ENCODE measurements at regions not wholly inside any gene's neighbourhood (a gene's known extent, or its start where the extent isn't known, plus 50 kb on each side); places are given as distances from the start of the nearest gene placed in this dataset.

DNA sequence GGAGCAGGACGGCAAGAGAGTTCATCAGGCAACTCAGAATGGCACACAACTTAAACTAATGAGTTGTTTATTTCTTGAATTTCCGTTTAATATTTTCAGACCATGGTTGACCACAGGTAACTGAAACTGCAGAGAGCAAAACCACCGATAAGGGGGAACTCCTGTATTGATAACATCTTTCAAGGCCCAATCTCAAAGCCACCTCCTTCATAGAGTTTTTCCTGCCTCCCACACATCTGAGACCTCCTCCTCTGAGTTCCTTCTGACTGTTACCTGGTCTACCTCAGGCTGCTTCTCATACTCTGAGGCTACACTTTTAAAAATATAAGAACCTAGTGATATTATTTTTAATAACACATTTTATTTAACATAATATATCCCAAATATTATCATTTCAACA is 341.5 kb upstream of the NPVF start:
- 82 to 93% methylated on average over 3 of the region's 3 CpGs for WGBS, 2 donors
- DNase-seq (ENCODE audit: low spot score in 2 of 2): no peak
- no peak overlapping the region for H3K4me3 ChIP-seq (ENCODE audit: low read depth, poor library complexity, severe bottlenecking)
- intact Hi-C loops (cut with DNase I; ENCODE audit: low total_unique reads): loop anchor here (10.0 kb wide), 1 partner anchor 175 kb away; no protein-coding TSS in a partner anchor
- TF ChIP-seq, protein P1, sequence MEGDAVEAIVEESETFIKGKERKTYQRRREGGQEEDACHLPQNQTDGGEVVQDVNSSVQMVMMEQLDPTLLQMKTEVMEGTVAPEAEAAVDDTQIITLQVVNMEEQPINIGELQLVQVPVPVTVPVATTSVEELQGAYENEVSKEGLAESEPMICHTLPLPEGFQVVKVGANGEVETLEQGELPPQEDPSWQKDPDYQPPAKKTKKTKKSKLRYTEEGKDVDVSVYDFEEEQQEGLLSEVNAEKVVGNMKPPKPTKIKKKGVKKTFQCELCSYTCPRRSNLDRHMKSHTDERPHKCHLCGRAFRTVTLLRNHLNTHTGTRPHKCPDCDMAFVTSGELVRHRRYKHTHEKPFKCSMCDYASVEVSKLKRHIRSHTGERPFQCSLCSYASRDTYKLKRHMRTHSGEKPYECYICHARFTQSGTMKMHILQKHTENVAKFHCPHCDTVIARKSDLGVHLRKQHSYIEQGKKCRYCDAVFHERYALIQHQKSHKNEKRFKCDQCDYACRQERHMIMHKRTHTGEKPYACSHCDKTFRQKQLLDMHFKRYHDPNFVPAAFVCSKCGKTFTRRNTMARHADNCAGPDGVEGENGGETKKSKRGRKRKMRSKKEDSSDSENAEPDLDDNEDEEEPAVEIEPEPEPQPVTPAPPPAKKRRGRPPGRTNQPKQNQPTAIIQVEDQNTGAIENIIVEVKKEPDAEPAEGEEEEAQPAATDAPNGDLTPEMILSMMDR (IDR thresholded peaks at IDR 0.05): no peak
- no peak for TF ChIP-seq POLR2A (IDR thresholded peaks at IDR 0.05)

DNA sequence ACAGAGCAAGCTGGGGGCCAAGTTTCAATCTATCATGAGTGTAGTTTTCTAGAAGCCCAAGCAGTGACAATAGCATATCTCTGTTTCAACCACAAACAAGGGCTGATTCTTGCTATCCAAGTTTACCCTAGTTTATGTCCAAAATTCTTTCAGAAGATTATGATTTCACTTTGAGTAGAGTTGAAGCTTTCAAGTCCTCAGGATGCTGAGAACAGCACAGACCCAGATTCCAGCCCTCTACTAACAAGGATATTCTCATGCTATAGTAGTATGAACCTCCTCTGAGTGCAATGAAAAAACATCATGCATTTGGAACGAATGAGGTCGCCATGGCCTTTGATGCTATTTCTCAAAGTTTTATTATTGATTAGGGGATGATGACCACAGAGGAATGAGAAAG is 344.1 kb upstream of the NPVF start:
- intact Hi-C loops (cut with DNase I; ENCODE audit: low total_unique reads): no loop called here
- DNase-seq (ENCODE audit: low spot score in 2 of 2): no peak
- 92 to 94% methylated on average over 2 of the region's 2 CpGs for WGBS, 2 donors
- no peak for TF ChIP-seq POLR2A (IDR thresholded peaks at IDR 0.05)
- TF ChIP-seq, protein P1 (IDR thresholded peaks at IDR 0.05): no peak
- H3K4me3 ChIP-seq (ENCODE audit: low read depth, poor library complexity, severe bottlenecking): no peak overlapping the region

DNA sequence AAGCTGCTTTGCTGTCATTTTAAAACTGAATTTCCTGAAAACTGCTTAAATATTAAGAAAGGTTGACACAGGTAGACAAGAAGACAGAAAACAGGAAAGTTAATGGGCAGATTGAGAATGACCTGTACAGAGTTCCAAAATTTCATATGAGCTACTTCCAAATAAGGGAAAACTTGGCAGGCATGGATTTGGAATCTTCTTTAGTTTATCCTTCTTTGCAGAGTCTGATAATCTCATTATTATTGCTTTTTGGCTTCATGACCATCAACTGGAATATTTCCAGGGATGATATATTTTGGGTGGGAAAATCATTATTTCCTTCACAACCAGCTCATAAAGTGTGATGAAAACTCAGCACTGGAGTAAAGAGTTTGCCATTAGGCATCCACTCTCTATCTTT is 346.5 kb upstream of the NPVF start:
- intact Hi-C loops (cut with DNase I; ENCODE audit: low total_unique reads): loop anchor here (5.0 kb wide), 1 partner anchor 318 kb away; no protein-coding TSS in a partner anchor
- TF ChIP-seq, protein P1 (IDR thresholded peaks at IDR 0.05): no peak
- TF ChIP-seq POLR2A (IDR thresholded peaks at IDR 0.05): no peak
- no peak overlapping the region for H3K4me3 ChIP-seq (ENCODE audit: low read depth, poor library complexity, severe bottlenecking)
- DNase-seq (ENCODE audit: low spot score in 2 of 2): no peak

DNA sequence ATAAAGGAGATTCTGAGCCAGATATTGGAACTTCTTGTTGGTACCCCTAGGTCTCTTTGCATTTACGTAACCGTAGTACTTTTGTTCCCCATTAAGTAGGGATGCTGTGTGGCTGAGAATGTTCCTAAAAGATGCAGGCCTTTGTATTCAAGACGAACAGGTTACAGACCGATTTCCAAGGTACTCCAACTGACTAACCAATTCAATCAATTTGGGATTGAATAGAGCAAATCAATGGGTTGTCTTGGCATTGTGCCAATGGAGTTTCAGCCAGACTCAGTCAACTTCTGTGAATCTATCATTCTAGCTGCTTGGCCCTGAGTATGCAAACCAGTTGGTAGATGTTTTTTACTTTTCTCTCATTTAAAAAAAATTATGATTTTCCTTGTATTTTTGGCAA is 347.3 kb upstream of the NPVF start:
- TF ChIP-seq POLR2A (IDR thresholded peaks at IDR 0.05): no peak
- TF ChIP-seq, protein P1 (IDR thresholded peaks at IDR 0.05): no peak
- WGBS, 2 donors: 96 to 97% methylated on average over 4 of the region's 4 CpGs
- no peak for DNase-seq (ENCODE audit: low spot score in 2 of 2)
- no peak overlapping the region for H3K4me3 ChIP-seq (ENCODE audit: low read depth, poor library complexity, severe bottlenecking)
- intact Hi-C loops (cut with DNase I; ENCODE audit: low total_unique reads): loop anchor here (5.0 kb wide), 1 partner anchor 318 kb away; no protein-coding TSS in a partner anchor

DNA sequence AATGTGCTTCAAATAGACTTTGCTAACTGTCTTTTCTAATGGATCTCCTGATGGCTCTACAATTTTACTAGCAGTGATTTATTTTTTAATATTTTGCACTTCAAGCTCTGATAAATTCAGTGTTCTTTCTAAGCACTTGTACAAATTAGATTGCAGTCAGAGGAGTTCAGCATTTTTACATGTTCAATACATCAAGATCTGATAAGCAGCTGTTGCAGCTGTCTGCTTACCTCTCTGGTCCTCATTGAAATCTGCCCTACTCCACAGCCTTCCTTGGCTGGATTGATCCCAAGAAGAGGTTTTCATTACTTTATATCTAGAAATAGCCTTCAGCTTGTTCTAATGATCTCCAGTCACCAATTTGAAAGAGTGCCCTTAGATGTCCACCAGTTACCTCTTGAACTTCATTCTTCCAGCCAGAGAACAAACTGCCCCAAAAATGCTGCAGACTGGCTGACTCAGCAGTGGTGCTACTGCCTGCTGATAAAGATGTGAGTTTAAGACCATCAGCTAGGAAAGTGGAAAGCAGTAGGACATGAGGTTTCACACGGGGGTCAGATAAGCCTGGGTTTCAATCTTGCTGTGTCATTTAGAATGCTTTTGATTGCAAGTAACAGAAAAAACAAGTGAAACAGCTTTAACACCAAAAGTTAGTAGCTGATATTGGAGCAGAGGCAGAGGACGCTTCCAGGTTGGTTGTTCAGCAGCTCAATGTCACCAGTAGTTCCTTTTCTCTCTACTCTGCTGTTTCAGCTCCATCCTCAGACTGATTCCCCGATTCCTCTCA is 350.9 kb upstream of the NPVF start:
- TF ChIP-seq, protein P1 (IDR thresholded peaks at IDR 0.05): no peak
- DNase-seq (ENCODE audit: low spot score in 2 of 2): no peak
- intact Hi-C loops (cut with DNase I; ENCODE audit: low total_unique reads): loop anchor here (5.0 kb wide), 1 partner anchor 322 kb away; no protein-coding TSS in a partner anchor
- WGBS, 2 donors: 62 to 76% methylated on average over 3 of the region's 3 CpGs
- no peak overlapping the region for H3K4me3 ChIP-seq (ENCODE audit: low read depth, poor library complexity, severe bottlenecking)

DNA sequence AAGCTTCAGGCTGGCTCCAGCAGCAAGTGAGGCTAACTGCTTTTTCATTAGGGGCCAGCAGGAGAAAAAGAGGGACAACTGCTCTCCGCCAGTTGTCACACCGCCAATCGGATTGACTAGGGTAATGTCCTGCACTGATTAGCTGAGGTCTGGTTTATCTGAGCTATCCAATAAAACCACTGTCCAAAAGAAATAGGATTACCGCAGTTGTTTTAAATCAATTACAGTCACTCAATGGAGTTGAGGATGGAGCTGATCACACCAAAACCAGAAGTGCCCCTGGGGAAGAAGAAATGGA is 351.4 kb upstream of the NPVF start:
- H3K4me3 ChIP-seq (ENCODE audit: low read depth, poor library complexity, severe bottlenecking): no peak overlapping the region
- no peak for DNase-seq (ENCODE audit: low spot score in 2 of 2)
- intact Hi-C loops (cut with DNase I; ENCODE audit: low total_unique reads): loop anchor here (5.0 kb wide), 1 partner anchor 322 kb away; no protein-coding TSS in a partner anchor
- 92 to 96% methylated on average over 4 of the region's 4 CpGs for WGBS, 2 donors
- no peak for TF ChIP-seq POLR2A (IDR thresholded peaks at IDR 0.05)
- TF ChIP-seq, protein P1 (IDR thresholded peaks at IDR 0.05): no peak
